HG03135 (cell line): ENCODE measurements at regions not wholly inside any gene's neighbourhood (a gene's known extent, or its start where the extent isn't known, plus 50 kb on each side); places are given as distances from the start of the nearest gene placed in this dataset.

ENCODE experiments used
- ATAC-seq: cut with Tn5 transposase; IDR thresholded peaks from one replicate; pipeline ENCODE4 v1.9.1; 2021; ENCODE audit warnings: mild to moderate bottlenecking, moderate library complexity; ENCODE audit not compliant: unreplicated experiment

DNA sequence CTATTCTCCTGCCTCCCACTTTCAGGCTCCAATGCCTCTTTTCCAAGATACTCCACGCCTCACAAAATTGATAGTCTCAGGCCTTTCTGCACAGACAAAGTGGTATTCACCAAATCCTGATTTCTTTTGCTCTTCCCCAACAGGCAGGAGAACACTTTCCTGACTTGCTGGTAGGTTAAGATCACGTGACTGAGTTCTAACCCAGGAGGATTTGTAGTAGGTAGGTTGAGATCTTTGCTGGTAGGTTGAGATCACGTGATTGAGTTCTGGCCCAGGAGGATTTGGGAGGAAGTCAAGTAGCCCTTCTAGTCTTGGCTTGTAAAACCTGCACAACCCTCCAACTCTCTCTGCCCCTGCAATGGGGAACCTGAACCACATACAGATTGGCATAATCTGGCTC, 741.5 kb downstream of the TYW1 start:
- no peak for ATAC-seq

DNA sequence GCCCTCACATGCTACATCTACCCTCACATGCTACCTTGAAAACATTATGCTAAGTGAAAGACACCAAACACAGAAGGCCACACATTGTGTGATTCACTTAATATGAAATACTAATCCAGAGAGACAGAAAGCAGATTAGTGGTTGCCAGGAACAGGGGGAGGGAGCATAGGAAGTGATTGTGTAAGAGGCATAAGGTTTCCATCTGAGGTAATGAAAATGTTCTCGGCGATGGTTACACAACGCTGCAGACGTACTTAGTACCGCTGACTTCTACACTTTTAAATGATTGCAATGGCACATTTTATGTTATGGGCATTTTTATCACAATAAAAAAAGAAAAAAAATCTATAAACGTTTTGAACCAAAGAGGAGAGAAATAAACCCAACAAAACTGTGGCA, 742.3 kb downstream of the TYW1 start:
- ATAC-seq, result no peak

DNA sequence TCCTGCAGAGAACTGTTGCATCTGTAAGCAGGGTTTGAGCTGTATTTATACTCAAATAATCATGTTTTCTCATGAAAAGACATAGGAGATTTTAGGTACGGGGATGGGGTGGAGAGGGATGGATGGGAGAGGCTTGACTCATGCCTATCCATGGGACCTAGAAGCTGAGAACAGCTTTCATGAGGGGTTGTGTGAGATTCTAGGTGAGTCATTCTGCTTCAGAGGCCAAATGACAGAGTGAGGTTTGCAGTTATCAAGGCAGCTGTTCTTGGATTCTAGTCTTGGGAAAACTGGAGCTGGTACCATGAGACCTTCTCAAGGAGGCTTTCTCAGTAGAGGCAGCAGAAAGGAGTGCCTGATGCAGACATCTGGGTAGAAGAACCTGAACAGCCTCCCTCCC, 746.9 kb downstream of the TYW1 start:
- ATAC-seq, result no peak

- no peak for ATAC-seq
Measured at GRCh38 chr7:67752227-67752626, 755.6 kb downstream of the TYW1 start.

GRCh38 chr7:67753891-67754290, 757.3 kb downstream of the TYW1 start:
- no peak for ATAC-seq

DNA sequence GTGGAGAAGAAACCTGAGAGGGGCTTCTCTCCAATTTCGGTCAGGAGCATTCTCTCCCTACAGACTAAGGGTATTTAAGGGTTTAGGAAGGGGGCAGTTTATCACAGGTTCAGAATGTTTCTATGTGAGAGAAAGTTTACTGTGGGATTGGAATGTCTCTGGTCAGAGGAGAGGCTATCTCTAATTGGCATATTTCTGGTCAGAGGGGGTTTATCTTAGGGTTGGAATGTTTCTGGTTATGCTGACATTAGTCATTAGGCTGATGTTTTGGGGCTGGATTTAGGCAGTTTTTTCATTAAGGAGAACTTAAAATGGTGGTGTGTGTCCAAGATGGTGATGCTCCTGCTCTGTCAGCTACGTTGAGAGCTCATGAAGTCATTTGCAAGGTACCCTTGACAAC, 758.0 kb downstream of the TYW1 start:
- no peak for ATAC-seq

- ATAC-seq, result no peak
Measured at GRCh38 chr7:67758551-67758950, 761.9 kb downstream of the TYW1 start.

- no peak for ATAC-seq
Measured at GRCh38 chr7:67760971-67761370, 764.3 kb downstream of the TYW1 start.

- no peak for ATAC-seq
Measured at GRCh38 chr7:67762516-67762915, 765.9 kb downstream of the TYW1 start.

DNA sequence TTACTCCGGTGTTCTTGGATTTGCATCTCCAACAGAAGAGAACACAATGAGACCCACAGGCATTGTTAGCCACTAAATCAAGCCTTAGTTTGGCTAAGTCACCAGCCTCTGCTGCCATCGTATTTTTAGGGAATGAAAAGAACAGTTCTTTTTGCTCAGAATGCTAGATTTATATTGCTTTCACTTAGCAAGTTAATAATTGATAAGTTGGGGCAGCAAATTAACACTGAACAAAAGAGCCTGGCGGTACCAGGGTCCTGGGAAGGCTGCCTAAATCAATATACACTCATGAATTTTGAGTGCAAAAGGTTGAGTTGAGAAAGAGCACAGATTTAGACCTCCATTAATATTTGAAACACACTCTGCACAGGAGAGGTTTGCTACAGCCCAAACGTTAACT, 767.7 kb downstream of the TYW1 start:
- ATAC-seq, result no peak

DNA sequence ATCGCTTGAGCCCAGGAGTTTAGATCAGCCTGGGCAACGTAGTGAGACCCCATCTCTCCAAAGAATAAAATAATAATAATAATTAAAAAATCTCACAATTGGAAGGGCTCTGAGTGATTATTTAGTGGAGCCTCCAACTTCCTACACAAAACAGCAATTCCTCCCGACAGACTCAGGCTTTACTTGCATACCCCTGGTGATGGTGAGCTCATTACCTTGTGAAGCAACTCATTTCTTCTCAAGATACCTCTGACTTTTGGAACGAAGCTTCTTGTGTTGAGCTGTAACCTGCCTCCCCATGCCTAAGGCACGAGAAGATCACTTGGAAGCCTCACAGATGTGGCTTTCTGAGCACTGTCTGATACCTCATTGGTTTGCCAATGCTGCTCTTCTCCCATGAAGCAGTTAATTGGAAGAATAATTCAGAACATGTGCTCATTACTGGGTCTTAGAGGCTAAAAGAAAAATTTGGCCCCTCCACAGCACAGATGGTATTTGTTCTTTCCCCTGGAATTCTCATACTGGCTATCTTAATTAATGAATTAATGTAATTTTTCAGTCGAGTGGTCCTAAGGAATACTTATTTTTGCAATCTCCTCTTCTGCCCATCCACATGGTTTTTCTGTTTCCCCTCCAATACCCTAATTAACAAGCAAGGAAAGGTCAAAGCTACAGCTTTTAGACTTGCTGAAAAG, 769.0 kb downstream of the TYW1 start:
- ATAC-seq, result no peak

DNA sequence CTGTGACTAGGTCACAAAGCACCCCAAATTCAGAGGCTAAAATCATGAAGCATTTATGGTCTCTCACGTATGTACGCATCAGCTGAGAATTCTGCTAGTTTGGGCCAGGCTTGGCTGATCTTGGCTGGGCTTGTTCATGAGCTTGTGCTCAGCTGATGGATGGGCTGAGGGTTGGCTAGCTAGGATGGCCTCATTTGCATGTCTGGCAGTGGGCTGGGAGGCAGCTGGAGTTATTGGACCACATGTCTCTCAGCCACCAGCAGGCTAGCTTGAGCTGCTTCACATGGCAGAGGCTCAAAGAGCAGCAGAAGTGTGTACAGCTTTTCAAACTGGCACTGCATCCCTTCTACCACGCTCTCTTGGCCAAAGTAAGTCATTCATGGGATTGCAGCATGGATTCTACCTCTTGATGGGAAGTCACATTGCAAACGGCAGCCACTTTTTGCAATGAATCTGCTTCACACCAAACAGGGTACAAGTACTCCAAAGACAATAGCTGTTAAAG, 770.3 kb downstream of the TYW1 start:
- ATAC-seq, result no peak

GRCh38 chr7:67771846-67772605, 775.4 kb downstream of the TYW1 start:
- no peak for ATAC-seq

GRCh38 chr7:67773081-67773480, 776.4 kb downstream of the TYW1 start:
- no peak for ATAC-seq

DNA sequence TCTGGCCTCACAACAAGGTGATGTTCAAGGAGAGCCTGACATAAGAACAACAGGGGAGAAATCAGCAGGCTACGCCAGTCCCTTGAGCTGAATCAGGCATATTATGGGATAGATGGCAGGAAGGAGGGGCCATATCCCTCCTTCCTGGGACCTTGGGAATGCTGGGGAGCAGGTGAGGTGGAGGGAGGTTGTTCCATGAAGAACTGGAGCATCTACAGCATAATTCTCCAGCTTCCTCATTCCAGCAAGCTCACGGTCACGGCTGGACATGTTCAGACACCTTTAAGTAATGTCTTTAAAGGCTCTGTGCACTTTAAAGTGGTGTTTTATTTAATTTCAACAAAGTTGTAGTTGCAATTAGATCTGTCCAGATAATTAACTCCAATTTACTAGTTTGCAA, 780.5 kb downstream of the TYW1 start:
- no peak for ATAC-seq

GRCh38 chr7:67781841-67782240, 785.2 kb downstream of the TYW1 start:
- no peak for ATAC-seq

DNA sequence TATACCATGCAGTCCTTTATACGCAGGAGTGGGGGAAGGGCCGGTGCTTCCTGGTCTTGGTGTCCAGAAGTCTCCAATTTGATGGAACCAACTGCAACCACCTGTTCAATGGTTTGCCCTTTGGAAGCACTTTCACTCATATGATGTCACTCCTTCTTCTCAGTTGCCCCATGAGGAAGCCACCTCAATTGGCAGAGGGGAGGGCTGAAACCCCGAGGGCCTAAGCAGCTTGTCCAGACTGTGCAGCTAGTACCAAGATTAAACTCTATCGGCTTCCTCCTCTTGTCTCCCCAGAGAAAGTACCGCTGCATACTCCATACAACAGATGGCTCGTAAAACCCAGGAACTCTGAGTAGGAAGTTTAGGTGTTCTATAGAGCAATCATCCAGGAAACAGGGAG, 789.4 kb downstream of the TYW1 start:
- no peak for ATAC-seq

- no peak for ATAC-seq
Measured at GRCh38 chr7:67788669-67789068, 792.0 kb downstream of the TYW1 start.

GRCh38 chr7:67791918-67792317, 795.3 kb downstream of the TYW1 start:
- no peak for ATAC-seq

DNA sequence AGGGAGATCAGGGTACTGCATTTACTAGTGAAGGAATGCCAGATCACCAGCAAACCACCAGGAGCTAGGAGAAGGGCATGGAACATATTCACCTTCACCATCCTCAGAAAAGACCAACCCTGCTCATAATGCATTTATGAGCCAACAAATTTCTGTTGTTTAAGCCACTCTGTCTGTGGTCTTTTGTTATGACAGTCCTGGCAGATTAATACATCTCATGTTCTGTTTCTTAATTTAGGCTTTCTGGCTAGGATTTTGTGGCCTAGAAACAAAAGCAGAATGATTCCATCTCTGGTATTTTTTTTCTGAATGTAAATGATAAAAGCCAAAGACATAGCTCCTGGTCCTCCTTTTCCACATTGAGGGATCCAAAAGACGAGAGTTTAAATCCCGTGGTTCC, 797.9 kb downstream of the TYW1 start:
- ATAC-seq, result no peak

GRCh38 chr7:67803789-67804188, 807.2 kb downstream of the TYW1 start:
- ATAC-seq, result no peak

- no peak for ATAC-seq
Measured at GRCh38 chr7:67805921-67806471, 809.4 kb downstream of the TYW1 start.
